ENCODE measurements at regions not wholly inside any gene's neighbourhood (a gene's known extent, or its start where the extent isn't known, plus 50 kb on each side); places are given as distances from the start of the nearest gene placed in this dataset.

DNA sequence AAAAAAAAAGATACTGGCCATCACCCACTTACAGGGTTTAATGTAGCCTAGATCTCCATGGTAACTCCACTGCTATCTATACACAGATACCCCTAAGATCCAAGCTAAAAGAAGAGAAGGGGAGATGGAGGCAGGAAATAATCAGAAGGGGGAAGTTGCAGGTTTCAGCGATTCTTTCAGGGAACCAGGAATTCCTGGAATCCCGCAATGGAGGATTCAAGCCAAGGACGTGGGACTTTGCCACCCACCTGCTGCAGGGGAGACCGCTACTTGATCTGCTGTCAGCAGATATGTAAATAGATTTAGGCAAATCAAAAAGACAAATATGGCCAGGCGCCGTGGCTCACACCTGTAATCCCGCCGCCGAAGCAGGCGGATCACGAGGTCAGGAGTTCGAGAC lies 121.1 kb downstream of the AIPL1 start:
- H3K9me3 ChIP-seq (ENCODE audit: control insufficient read depth, low read length, poor library complexity, severe bottlenecking): no peaks in the 10 kb centered on the region
- DNase-seq: no peak
- Mint-ChIP-seq H3K4me3 (no peak overlapping the region), H3K4me1 (no peaks in the 10 kb centered on the region), H3K27ac (no peak overlapping the region), H3K27me3 (peaks cover 39% of the 10 kb centered on the region), H3K36me3 (ENCODE audit: low read depth) (no peaks in the 10 kb centered on the region)
- no peak for ATAC-seq

DNA sequence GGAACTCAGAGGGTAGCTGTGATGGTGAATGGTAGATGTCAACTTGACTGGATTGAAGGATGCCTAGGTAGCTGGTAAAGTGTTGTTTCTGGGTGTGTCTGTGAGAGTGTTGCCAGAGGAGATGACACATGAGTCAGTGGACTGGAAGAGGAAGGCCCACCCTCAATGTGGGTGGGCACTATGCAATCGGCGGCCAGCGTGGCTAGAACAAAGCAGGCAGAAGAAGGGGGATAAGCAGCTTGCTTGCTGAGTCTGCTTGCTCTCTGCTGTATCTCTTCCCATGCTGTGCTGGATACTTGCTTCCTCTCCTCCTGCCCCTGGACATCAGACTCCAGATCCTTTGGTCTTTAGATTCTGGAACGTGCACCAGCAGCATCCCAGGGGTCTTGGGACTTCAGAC lies 128.1 kb downstream of the AIPL1 start:
- Mint-ChIP-seq H3K27ac (no peak overlapping the region), H3K4me1 (no peaks in the 10 kb centered on the region), H3K36me3 (ENCODE audit: low read depth) (peaks cover 2% of the 10 kb centered on the region), H3K27me3 (peaks cover 43% of the 10 kb centered on the region), H3K4me3 (no peak overlapping the region)
- H3K9me3 ChIP-seq (ENCODE audit: control insufficient read depth, low read length, poor library complexity, severe bottlenecking): no peaks in the 10 kb centered on the region
- DNase-seq: no peak
- ATAC-seq: no peak

DNA sequence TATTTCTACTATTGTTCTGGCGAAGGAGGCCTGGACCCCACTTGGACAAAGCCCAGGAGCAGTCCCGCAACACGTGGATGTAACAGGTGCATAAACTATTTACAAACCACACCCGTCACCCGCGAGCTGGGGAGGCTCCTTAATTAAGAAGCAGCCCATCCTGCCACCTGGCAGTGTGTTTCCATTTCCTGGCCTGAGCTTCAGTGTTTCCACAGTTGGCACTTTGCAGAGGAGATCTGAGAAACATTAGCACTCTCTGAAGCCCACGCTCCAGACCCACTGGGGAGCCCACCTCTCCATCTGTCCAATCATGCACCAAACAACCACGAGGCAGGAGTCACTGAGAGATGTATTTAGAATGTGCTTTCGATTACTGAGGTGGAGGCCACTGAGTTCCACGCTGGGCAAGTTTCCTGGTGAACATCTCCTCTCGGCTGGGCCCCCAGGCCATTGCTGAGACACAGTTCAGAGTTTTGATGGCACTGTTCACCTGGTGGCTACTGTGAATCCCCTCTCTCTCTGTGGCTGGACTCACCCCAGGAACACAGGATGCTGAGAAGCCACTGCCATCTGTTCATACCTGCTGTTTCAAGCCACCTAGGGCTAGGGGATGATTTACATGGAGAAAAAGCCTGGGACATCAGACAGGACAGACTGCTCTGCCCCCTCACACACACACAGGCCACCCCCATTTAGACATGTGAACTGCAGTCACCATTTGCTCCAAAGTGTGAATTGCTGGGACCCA lies 129.1 kb downstream of the AIPL1 start:
- H3K4me1 Mint-ChIP-seq: no peaks in the 10 kb centered on the region
- DNase-seq (no peak), ATAC-seq (no peak)
- H3K9me3 ChIP-seq (ENCODE audit: control insufficient read depth, low read length, poor library complexity, severe bottlenecking): no peaks in the 10 kb centered on the region
- H3K27ac Mint-ChIP-seq: no peak overlapping the region
- peaks cover 2% of the 10 kb centered on the region for H3K36me3 Mint-ChIP-seq (ENCODE audit: low read depth)
- no peak overlapping the region for H3K4me3 Mint-ChIP-seq
- peaks cover 45% of the 10 kb centered on the region for H3K27me3 Mint-ChIP-seq

DNA sequence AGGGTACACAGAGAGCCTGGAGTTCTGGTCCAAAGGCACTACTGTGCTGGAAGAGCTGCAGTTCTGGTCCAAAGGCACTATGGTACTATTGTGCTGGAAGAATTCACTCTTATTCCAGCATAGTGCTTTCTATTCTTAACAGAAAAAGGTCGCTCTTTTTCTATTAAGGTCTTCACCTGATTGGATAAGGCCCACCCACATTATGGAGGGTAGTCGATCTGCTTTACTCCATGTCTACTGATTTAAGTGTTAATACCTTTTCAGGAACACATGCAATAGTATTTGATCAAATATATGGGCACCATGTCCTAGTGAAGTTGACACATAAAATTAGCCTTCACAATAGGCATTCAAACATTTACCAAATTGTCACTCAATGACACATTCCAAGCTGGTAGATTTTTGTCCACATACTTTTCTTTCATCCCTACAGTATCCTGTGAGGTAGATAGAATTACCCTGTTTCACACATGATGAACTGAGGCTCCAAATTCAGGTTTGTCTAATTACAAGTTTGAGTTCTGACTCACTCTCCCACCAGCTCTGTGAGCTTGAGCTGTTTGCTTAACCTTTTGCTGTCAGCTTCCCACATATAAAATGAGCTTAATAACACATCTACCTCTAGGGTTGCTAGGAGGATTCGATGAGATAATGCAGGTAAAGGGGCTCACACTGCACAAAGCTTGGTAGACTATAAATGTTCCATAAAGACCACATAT lies 129.9 kb downstream of the AIPL1 start:
- DNase-seq (no peak), ATAC-seq (no peak)
- Mint-ChIP-seq H3K27me3 (peaks cover 52% of the 10 kb centered on the region), H3K4me1 (no peaks in the 10 kb centered on the region), H3K36me3 (ENCODE audit: low read depth) (peaks cover 2% of the 10 kb centered on the region), H3K4me3 (no peak overlapping the region), H3K27ac (no peak overlapping the region)
- H3K9me3 ChIP-seq (ENCODE audit: control insufficient read depth, low read length, poor library complexity, severe bottlenecking): no peaks in the 10 kb centered on the region

DNA sequence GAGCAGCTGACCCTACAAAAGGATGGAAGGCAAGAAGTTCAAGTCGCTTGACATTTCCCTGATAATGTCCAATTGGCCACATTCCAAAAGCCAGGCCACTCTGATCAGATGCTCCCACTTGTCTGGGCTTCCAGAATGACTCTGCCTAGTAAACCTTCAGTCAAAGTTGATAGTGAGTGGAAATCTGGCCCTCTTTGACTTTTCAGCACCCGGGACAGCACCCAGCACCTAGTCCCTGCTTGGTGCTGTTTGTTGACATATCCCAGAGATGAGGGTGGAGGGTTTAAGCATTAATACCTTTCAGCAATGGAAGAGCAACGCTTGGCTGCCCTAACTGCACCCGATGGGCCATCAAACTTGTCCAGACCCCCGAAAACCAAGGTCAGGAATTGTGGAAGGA lies 131.3 kb downstream of the AIPL1 start:
- no peaks in the 10 kb centered on the region for H3K9me3 ChIP-seq (ENCODE audit: control insufficient read depth, low read length, poor library complexity, severe bottlenecking)
- Mint-ChIP-seq H3K27me3 (peaks cover 52% of the 10 kb centered on the region), H3K4me1 (no peaks in the 10 kb centered on the region), H3K27ac (no peak overlapping the region), H3K4me3 (no peak overlapping the region), H3K36me3 (ENCODE audit: low read depth) (peaks cover 2% of the 10 kb centered on the region)
- no peak for DNase-seq
- no peak for ATAC-seq

DNA sequence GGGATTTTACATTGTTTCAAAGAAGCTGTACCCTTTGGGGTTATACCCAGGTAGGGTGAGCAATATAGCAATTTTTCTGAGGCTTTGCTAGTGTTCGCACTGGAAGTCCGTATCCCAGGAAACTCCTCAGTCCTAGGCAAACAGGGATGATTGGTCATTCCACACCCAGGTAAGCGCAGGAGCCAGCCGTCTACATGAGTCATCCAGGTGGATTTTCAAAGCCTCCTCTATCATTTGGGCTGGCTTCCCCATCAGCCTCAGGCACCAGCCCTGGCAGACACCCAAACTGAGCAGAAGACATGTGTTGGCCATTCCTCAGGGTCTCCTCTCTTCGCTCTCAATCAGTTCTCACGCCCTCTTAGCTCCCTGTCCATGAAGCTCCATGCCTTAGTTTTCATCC lies 135.6 kb downstream of the AIPL1 start:
- peaks cover 2% of the 10 kb centered on the region for H3K36me3 Mint-ChIP-seq (ENCODE audit: low read depth)
- no peaks in the 10 kb centered on the region for H3K9me3 ChIP-seq (ENCODE audit: control insufficient read depth, low read length, poor library complexity, severe bottlenecking)
- H3K27ac Mint-ChIP-seq: no peak overlapping the region
- peaks cover 48% of the 10 kb centered on the region for H3K27me3 Mint-ChIP-seq
- ATAC-seq (no peak), DNase-seq (no peak)
- H3K4me3 Mint-ChIP-seq: no peak overlapping the region
- no peaks in the 10 kb centered on the region for H3K4me1 Mint-ChIP-seq

DNA sequence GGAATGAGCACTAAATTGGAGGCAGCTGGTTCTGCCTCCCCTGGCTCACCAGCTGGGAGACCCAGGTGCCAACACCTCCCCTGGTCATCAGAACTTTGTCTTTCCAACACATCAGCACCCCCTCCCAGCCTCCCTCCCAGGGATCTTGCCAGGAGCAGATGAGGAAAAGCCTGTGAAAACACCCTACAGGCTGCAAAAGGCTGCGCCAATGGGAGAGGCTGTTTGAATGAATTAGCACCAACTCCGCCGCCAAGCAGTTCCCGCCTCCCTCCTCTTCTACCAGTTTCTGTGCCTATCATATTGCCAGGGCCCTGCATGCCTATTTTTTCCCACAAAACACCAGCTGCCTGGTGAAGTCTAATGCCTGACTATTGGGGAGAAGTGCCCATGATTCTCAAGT lies 137.0 kb downstream of the AIPL1 start:
- Mint-ChIP-seq H3K4me3 (no peak overlapping the region), H3K4me1 (no peaks in the 10 kb centered on the region), H3K27ac (no peak overlapping the region), H3K36me3 (ENCODE audit: low read depth) (no peaks in the 10 kb centered on the region), H3K27me3 (peaks cover 40% of the 10 kb centered on the region)
- ATAC-seq (no peak), DNase-seq (no peak)
- no peaks in the 10 kb centered on the region for H3K9me3 ChIP-seq (ENCODE audit: control insufficient read depth, low read length, poor library complexity, severe bottlenecking)

DNA sequence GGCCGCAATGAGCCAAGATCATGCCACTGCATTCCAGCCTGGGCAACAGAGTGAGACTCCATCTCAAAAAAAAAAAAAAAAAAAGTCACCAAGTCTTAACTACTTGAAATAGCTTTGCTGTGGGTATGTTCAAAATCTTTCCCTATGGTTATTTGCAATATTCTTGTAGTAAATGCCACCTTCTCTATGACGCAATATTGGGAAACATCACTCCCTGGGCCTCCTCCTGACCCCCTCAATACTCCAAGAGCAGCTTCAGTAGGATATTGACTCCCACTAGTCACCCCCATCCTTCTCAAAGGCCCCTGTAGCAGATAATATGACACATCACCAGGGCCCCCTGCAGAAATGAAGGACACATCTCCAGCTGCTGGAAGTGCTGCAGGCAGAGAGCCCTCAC lies 137.8 kb downstream of the AIPL1 start:
- Mint-ChIP-seq H3K27me3 (peaks cover 40% of the 10 kb centered on the region), H3K27ac (no peak overlapping the region), H3K36me3 (ENCODE audit: low read depth) (no peaks in the 10 kb centered on the region), H3K4me1 (no peaks in the 10 kb centered on the region), H3K4me3 (no peak overlapping the region)
- no peak for ATAC-seq
- H3K9me3 ChIP-seq (ENCODE audit: control insufficient read depth, low read length, poor library complexity, severe bottlenecking): no peaks in the 10 kb centered on the region
- no peak for DNase-seq

DNA sequence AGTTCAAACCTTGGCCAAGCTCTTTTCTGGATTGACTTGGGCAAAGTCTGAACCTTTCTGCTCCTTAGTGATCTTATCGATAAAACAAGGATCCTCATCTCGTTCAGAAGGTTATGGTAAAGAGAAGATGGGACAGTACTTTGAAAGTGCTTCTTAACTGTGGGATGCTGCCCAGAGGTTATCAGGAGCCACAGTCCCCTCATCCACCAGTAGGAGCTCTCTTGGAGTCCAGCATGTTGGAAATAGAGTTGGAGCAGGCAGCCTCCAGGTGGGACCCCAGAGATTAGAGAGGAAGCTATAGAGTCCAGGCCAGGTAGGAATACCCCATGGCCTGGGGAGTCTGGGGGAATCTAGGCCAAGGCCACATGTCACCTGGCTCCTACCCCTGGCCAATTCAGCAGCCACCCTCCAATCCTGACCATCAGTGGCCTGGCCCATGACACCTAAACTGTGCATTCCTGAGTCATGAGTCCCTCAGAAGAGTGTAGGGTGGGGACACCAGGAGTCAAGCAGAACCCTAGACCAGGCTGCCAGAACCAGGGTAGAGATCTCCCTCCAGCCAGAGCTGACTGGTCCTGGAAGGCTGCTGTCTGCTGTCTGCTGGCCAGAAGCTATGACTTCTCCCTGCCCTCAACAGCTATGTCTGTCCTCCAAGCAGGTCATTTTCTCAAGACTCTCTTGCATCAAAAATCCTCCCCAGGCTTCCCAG lies 144.3 kb downstream of the AIPL1 start:
- ATAC-seq (no peak), DNase-seq (no peak)
- Mint-ChIP-seq H3K27ac (no peak overlapping the region), H3K36me3 (ENCODE audit: low read depth) (no peaks in the 10 kb centered on the region), H3K4me3 (no peak overlapping the region), H3K27me3 (peaks cover 24% of the 10 kb centered on the region), H3K4me1 (no peaks in the 10 kb centered on the region)
- H3K9me3 ChIP-seq (ENCODE audit: control insufficient read depth, low read length, poor library complexity, severe bottlenecking): no peaks in the 10 kb centered on the region

DNA sequence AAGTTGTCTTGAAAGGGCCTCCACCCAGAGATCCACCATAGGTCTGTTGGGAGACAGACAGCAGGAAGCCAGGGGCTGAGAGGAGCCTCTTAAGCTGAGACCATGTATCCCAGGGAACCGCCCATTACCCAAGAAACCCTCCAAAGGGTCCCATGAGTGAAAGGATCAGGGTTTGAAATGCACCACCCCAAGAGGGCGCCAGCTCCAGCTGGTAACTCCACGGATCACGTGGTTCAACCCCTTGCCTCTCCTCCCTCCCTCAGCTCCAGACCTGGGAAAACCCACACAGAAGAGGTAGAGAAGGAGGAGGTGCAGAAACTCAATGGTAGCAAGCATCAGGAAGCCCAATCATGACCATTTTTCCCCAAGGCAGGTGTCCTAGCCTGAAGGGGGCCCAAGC lies 148.7 kb downstream of the AIPL1 start:
- H3K4me3 Mint-ChIP-seq: no peak overlapping the region
- no peak overlapping the region for H3K27ac Mint-ChIP-seq
- no peaks in the 10 kb centered on the region for H3K9me3 ChIP-seq (ENCODE audit: control insufficient read depth, low read length, poor library complexity, severe bottlenecking)
- ATAC-seq: no peak
- DNase-seq: no peak
- no peaks in the 10 kb centered on the region for H3K36me3 Mint-ChIP-seq (ENCODE audit: low read depth)
- no peaks in the 10 kb centered on the region for H3K4me1 Mint-ChIP-seq
- H3K27me3 Mint-ChIP-seq: peaks cover 26% of the 10 kb centered on the region

DNA sequence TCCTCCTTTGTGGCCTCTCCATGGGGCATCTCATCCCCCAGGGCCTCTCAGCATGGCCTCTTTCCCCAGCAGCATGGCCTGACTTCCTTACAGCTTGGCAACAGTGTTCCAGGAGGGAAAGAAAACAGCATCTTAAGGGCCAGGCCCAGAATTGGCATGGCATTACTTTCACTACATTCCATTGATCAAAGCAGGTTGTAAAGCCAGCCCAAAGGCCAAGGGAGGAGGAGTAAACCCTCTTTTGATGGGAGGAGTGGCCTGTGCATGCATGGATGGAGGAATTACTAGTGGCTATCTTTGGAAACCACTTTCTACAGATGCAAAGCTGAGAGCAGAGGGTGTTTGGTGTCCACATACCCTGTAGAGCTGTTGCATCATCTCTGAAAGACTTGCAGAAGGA lies 149.4 kb downstream of the AIPL1 start:
- H3K4me3 Mint-ChIP-seq: no peak overlapping the region
- H3K27ac Mint-ChIP-seq: no peak overlapping the region
- DNase-seq (no peak), ATAC-seq (no peak)
- no peaks in the 10 kb centered on the region for H3K36me3 Mint-ChIP-seq (ENCODE audit: low read depth)
- no peaks in the 10 kb centered on the region for H3K4me1 Mint-ChIP-seq
- no peaks in the 10 kb centered on the region for H3K9me3 ChIP-seq (ENCODE audit: control insufficient read depth, low read length, poor library complexity, severe bottlenecking)
- peaks cover 33% of the 10 kb centered on the region for H3K27me3 Mint-ChIP-seq

DNA sequence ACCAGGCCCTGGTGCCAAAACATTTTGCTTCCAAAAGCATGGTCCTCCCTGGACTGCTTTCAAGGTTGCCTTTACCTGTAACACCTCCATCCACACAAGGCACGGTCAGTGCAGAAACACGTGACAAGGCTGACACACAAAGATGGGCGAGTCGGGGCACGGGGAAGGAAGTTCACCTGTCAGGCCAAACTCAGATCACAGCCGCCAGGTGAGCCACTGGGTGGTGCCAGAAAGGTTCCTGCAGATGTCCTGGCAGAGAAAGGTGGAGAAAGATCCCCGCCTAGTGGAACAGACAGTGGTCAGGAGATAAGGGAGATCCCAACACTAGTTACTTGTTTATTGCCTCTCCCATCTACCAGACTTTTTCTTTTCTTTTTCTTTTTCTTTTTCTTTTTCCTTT lies 155.3 kb downstream of the AIPL1 start:
- ATAC-seq: no peak
- no peak overlapping the region for H3K27ac Mint-ChIP-seq
- no peaks in the 10 kb centered on the region for H3K4me1 Mint-ChIP-seq
- H3K36me3 Mint-ChIP-seq (ENCODE audit: low read depth): no peaks in the 10 kb centered on the region
- peaks cover 37% of the 10 kb centered on the region for H3K27me3 Mint-ChIP-seq
- no peaks in the 10 kb centered on the region for H3K9me3 ChIP-seq (ENCODE audit: control insufficient read depth, low read length, poor library complexity, severe bottlenecking)
- no peak overlapping the region for H3K4me3 Mint-ChIP-seq
- no peak for DNase-seq

DNA sequence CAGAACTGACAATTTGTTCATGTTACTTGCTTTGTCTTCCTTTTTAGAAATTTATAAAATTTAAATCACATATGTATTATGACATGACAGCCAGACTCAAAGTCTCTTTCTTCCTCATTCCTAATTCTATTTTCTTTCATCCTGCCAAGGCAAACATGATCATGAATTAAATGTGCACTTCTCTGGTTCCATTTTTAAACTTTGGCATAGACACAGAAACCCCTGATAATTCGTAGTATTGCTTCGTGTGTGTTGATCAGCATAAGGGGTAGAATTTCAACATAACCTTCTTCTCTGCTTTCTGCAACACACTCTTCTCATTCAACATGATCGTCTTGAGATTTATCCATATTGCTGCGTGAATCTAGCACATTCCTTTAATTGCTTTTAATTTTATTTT lies 156.5 kb downstream of the AIPL1 start:
- DNase-seq (no peak), ATAC-seq (no peak)
- Mint-ChIP-seq H3K36me3 (ENCODE audit: low read depth) (no peaks in the 10 kb centered on the region), H3K27ac (no peak overlapping the region), H3K4me3 (no peak overlapping the region), H3K27me3 (peaks cover 27% of the 10 kb centered on the region), H3K4me1 (no peaks in the 10 kb centered on the region)
- H3K9me3 ChIP-seq (ENCODE audit: control insufficient read depth, low read length, poor library complexity, severe bottlenecking): no peaks in the 10 kb centered on the region

All from T-helper 17 cell (primary cell).